Suprapubic skin (tissue), 4 donors: ENCODE measurements at regions not wholly inside any gene's neighbourhood (a gene's known extent, or its start where the extent isn't known, plus 50 kb on each side); places are given as distances from the start of the nearest gene placed in this dataset.

Source experiments
- DNase-seq, 2 donors: peaks; one replicate each; pipeline ENCODE4 v3.0.0-alpha.2; 2019; ENCODE audit warnings: low spot score in 2 of 2
- H3K27ac ChIP-seq: fragments of 200-600 bp; sonication (generic); one replicate; pipeline ENCODE4 v1.5.1; 2019
- H3K27me3 ChIP-seq: fragments of 200-600 bp; sonication (generic); one replicate; pipeline ENCODE4 v1.5.1; 2019
- H3K36me3 ChIP-seq: fragments of 200-600 bp; sonication (generic); one replicate; pipeline ENCODE4 v1.5.1; 2019
- H3K4me1 ChIP-seq: fragments of 200-600 bp; sonication (generic); one replicate; pipeline ENCODE4 v1.5.1; 2019
- H3K4me3 ChIP-seq: fragments of 200-600 bp; sonication (generic); one replicate; pipeline ENCODE4 v1.5.1; 2019; ENCODE audit warnings: mild to moderate bottlenecking
- H3K9me3 ChIP-seq: fragments of 200-600 bp; sonication (generic); one replicate; pipeline ENCODE4 v1.5.1; 2019
- EP300 ChIP-seq: sonication (generic); formaldehyde crosslinking; IDR thresholded peaks from one replicate; pipeline ENCODE4 v1.6.1; 2017; ENCODE audit warnings: antibody characterized with exemption
- POLR2A ChIP-seq, 2 donors: fragments of 450-650 bp; IDR thresholded peaks; one replicate each; pipeline ENCODE4 v1.6.1; 2017; ENCODE audit warnings: antibody characterized with exemption in 2 of 2, mild to moderate bottlenecking in 2 of 2, moderate library complexity in 2 of 2
- POLR2AphosphoS5 ChIP-seq, 3 donors: sonication (generic); formaldehyde crosslinking; IDR thresholded peaks; one replicate each; pipeline ENCODE4 v1.6.1; 2017; ENCODE audit warnings: antibody characterized with exemption in 3 of 3
- WGBS: methylation state at CpG from one replicate; pipeline ENCODE4 v1.1.5; 2018; 5-methylcytosine and 5-hydroxymethylcytosine counted together
- TF ChIP-seq, protein P1 (sequence below), 2 donors: fragments of 200-600 bp in 1 of 2; fragments of 450-650 bp in 1 of 2; sonication (generic) in 1 of 2; IDR thresholded peaks; one replicate each; pipeline ENCODE4 v1.5.1; 2016 to 2019; ENCODE audit warnings: antibody characterized with exemption in 2 of 2, mild to moderate bottlenecking in 1 of 2, moderate library complexity in 1 of 2

DNA sequence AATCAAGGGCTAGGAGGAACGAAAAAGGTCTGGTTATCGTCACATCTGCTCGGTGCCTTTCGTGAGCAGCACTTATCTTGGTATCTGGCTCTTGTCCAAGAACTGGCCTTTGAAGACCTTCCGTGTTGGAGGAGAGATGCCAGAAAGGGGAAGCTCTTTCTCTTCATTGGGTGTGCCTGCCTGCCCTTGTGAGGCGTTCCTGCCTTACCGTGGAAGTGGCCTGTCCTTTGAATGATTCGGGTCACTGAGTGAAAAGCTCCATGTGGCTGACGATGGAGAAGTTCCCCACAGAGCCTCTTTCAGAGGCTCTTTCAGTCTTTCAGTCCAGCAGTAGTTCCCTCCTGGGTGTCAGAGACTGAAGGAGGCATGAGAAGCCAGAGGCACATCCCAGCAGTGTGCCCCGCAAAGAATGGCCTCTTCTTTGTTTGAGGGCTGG, 121.5 kb upstream of the SLC10A2 start:
- Histone ChIP-seq H3K27ac (no peak overlapping the region), H3K9me3 (no peaks in the 10 kb centered on the region), H3K4me1 (no peaks in the 10 kb centered on the region), H3K36me3 (no peaks in the 10 kb centered on the region), H3K4me3 (no peak overlapping the region), H3K27me3 (no peaks in the 10 kb centered on the region)
- 67% methylated on average over 10 of the region's 10 CpGs for WGBS
- no peak for DNase-seq
- TF ChIP-seq EP300 (no peak), POLR2AphosphoS5 (IDR thresholded peaks at IDR 0.05) (no peak), POLR2A (IDR thresholded peaks at IDR 0.05) (no peak)
- TF ChIP-seq, protein P1, sequence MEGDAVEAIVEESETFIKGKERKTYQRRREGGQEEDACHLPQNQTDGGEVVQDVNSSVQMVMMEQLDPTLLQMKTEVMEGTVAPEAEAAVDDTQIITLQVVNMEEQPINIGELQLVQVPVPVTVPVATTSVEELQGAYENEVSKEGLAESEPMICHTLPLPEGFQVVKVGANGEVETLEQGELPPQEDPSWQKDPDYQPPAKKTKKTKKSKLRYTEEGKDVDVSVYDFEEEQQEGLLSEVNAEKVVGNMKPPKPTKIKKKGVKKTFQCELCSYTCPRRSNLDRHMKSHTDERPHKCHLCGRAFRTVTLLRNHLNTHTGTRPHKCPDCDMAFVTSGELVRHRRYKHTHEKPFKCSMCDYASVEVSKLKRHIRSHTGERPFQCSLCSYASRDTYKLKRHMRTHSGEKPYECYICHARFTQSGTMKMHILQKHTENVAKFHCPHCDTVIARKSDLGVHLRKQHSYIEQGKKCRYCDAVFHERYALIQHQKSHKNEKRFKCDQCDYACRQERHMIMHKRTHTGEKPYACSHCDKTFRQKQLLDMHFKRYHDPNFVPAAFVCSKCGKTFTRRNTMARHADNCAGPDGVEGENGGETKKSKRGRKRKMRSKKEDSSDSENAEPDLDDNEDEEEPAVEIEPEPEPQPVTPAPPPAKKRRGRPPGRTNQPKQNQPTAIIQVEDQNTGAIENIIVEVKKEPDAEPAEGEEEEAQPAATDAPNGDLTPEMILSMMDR (IDR thresholded peaks at IDR 0.05), result no peak

DNA sequence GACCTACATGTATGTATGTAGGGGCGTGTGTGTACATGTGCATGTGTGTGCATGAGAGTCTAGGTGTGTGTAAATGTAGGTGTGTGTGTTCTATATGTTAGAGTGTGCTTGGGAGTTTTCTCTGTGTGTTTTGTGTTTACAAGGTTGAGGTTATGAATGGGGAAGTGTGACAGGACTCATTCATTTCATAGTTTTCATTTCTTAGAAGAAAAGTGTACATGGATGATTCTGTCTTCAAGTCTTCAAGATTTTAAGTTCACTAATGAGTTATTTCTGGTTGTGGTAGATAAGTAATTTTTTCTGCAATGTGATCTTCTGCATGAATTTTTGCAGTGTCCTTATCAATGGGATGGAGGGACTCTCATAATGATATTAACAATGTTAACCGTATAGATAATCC, 118.2 kb upstream of the SLC10A2 start:
- no peaks in the 10 kb centered on the region for H3K4me1 ChIP-seq
- DNase-seq, result no peak
- WGBS, result 88% methylated on average over 2 of the region's 2 CpGs
- no peaks in the 10 kb centered on the region for H3K27me3 ChIP-seq
- no peak overlapping the region for H3K27ac ChIP-seq
- no peaks in the 10 kb centered on the region for H3K9me3 ChIP-seq
- H3K36me3 ChIP-seq, result no peaks in the 10 kb centered on the region
- no peak overlapping the region for H3K4me3 ChIP-seq
- TF ChIP-seq POLR2AphosphoS5 (IDR thresholded peaks at IDR 0.05) (no peak), EP300 (no peak), POLR2A (IDR thresholded peaks at IDR 0.05) (no peak)
- TF ChIP-seq, protein P1 (IDR thresholded peaks at IDR 0.05), result no peak

DNA sequence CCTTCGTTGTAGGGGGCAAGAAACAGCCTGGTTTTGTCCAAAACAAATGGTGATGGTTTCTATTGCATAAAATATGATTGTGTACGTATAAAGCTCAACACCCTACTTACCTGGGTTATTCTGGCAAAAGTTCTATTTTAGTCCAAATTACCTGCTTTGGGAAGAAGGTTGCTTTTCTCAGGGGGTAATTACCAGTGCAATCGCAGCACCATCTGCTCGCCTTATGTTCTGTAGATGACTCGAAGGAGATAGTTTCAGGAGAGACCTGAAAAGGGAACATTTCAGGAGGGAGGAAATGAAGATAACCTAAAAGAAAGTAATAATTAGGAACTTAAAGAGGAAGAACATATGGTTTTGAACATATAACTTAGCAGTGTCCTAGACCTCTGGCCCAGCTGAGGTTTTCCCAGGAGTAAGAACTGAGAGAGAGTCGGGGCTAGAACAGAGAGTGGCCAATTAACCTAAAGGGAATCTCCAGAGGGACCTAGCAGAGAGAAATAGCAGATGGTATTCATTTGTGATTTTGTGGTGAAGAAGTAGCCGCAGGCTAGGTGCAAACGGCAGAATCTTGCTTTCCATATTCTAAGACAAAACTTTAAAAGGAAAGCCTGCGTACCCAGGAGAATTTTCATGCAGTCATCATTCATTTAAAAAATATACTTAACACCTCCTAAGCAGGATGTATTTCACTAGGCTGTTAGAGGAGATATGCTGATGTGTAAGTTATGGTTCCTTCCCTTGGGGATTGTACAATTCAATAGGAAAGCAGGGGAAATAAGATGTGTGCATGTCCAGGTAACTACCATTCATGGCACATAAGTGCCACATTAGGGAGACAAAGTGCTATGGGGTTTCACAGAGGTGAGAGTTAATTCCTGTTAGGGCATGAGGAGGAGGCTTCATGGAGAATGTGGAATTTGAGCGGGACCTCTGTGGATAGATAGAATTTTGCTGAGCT, 113.0 kb upstream of the SLC10A2 start:
- DNase-seq, result no peak
- TF ChIP-seq POLR2A (IDR thresholded peaks at IDR 0.05), result no peak
- TF ChIP-seq, protein P1 (IDR thresholded peaks at IDR 0.05), result no peak
- TF ChIP-seq POLR2AphosphoS5 (IDR thresholded peaks at IDR 0.05), result no peak
- TF ChIP-seq EP300, result no peak
- no peaks in the 10 kb centered on the region for H3K9me3 ChIP-seq
- H3K4me3 ChIP-seq, result no peak overlapping the region
- H3K36me3 ChIP-seq, result no peaks in the 10 kb centered on the region
- 73% methylated on average over 10 of the region's 10 CpGs for WGBS
- H3K27me3 ChIP-seq, result no peaks in the 10 kb centered on the region
- H3K4me1 ChIP-seq, result no peaks in the 10 kb centered on the region
- H3K27ac ChIP-seq, result no peak overlapping the region

DNA sequence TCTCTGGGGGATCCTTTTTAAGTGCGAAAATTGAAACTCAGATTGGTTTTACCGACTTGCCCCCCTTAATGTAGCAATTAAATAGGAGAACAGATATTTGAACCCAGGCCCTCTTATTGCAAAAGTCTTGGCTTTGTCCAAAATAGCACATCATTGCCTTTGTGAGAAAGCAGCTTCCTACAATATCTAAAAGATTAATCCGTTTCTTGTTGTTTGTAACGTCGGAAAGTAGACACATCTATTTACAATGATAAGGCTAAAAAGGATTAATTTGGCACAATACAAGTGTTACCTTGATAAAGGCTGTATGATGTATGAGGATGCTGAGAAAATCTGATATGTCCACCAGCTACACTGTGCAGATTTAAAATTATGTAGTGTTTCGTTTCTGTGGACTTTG, 108.7 kb upstream of the SLC10A2 start:
- Histone ChIP-seq H3K27me3 (no peaks in the 10 kb centered on the region), H3K4me1 (no peaks in the 10 kb centered on the region), H3K9me3 (no peaks in the 10 kb centered on the region), H3K36me3 (no peaks in the 10 kb centered on the region), H3K4me3 (no peak overlapping the region), H3K27ac (no peak overlapping the region)
- no peak for DNase-seq
- no peak for TF ChIP-seq POLR2AphosphoS5 (IDR thresholded peaks at IDR 0.05)
- 91% methylated on average over 6 of the region's 6 CpGs for WGBS

DNA sequence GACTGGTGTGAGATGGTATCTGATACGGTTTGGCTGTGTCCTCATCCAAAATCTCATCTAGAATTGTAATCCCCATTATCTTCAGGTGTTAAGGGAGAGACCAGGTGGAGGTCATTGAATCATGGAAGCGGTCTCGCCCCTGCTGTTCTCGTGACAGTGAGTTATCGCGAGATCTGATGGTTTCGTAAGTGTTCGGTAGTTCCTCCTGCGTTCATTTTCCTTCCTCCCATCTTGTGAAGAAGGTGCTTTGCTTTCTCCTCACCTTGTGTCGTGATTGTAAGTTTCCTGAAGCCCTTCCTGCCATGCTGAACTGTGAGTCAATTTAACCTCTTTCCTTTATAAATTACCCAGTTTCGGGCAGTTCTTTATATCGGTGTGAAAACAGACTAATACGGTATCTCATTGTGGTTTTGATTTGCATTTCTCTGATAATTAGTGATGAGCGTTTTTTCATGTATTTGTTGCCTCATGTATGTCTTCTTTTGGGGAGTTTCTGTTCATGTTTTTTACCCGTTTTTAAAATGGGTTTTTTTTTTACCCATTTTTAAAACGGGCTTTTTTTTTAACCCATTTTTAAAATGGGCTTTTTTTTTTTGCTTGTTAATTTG, 102.8 kb upstream of the SLC10A2 start:
- Histone ChIP-seq H3K9me3 (no peaks in the 10 kb centered on the region), H3K36me3 (no peaks in the 10 kb centered on the region), H3K27ac (no peak overlapping the region), H3K4me3 (no peak overlapping the region), H3K4me1 (no peaks in the 10 kb centered on the region), H3K27me3 (no peaks in the 10 kb centered on the region)
- TF ChIP-seq POLR2A (IDR thresholded peaks at IDR 0.05) (no peak), POLR2AphosphoS5 (IDR thresholded peaks at IDR 0.05) (no peak), EP300 (no peak)
- TF ChIP-seq, protein P1 (IDR thresholded peaks at IDR 0.05), result no peak
- no peak for DNase-seq
- 92% methylated on average over 16 of the region's 16 CpGs for WGBS
